Mucosa of rectum (tissue), 2 donors: ENCODE measurements at regions not wholly inside any gene's neighbourhood (a gene's known extent, or its start where the extent isn't known, plus 50 kb on each side); places are given as distances from the start of the nearest gene placed in this dataset.

Experiments used
- H3K27ac ChIP-seq, 2 donors: one replicate each; pipeline ENCODE4 v1.7.0; 2013; ENCODE audit warnings: inconsistent platforms in 2 of 2, low read depth in 2 of 2, low read length in 2 of 2
- H3K27me3 ChIP-seq, 2 donors: one replicate each; pipeline ENCODE4 v1.7.0; 2013; ENCODE audit warnings: low read length in 2 of 2; ENCODE audit not compliant: control insufficient read depth in 2 of 2, insufficient read depth in 2 of 2
- H3K36me3 ChIP-seq, 2 donors: one replicate each; pipeline ENCODE4 v1.7.0; 2013; ENCODE audit warnings: low read length in 2 of 2; ENCODE audit not compliant: control insufficient read depth in 2 of 2, insufficient read depth in 2 of 2
- H3K4me1 ChIP-seq, 2 donors: one replicate each; pipeline ENCODE4 v1.7.0; 2013; ENCODE audit warnings: low read length in 2 of 2, mild to moderate bottlenecking in 1 of 2; ENCODE audit not compliant: control insufficient read depth in 2 of 2, insufficient read depth in 2 of 2
- H3K4me3 ChIP-seq, 2 donors: one replicate each; pipeline ENCODE4 v1.7.0; 2013; ENCODE audit warnings: low read length in 2 of 2
- H3K9ac ChIP-seq, 2 donors: one replicate each; pipeline ENCODE4 v1.7.0; 2013; ENCODE audit warnings: low read length in 2 of 2, low read depth in 1 of 2, mild to moderate bottlenecking in 1 of 2
- H3K9me3 ChIP-seq, 2 donors: one replicate each; pipeline ENCODE4 v1.7.0; 2013; ENCODE audit warnings: low read length in 2 of 2; ENCODE audit not compliant: control insufficient read depth in 2 of 2
- donor health status: healthy.
- donor health status: Normal muscosa, but diverticular disease.

- H3K4me1 ChIP-seq = no peaks in the 10 kb centered on the region
- no peak overlapping the region for H3K27ac ChIP-seq
Observed at GRCh38 chr3:168753724-168754123, 658.0 kb upstream of the GOLIM4 start.

DNA sequence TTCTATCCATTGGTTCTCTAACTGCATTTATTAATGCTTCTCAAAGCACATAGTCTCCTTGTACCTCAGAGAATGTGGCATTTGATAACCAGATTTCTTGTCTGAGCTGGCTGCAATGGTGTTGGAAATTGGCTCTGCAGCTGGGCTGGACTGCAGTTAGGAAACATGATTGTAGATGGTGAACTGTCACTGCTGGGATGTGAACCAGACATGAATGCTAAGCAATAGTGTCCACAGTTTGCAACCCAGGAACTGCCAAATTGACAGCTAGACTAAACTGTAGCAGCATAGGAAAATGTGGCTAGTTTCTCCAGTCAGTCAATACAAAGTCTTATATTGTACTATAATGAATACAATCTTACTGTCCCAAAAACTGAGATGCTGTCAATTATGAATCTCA, 656.6 kb upstream of the GOLIM4 start:
- Histone ChIP-seq H3K27ac (no peak overlapping the region), H3K9me3 (no peaks in the 10 kb centered on the region), H3K4me3 (no peak overlapping the region), H3K36me3 (no peaks in the 10 kb centered on the region), H3K4me1 (no peaks in the 10 kb centered on the region), H3K27me3 (no peaks in the 10 kb centered on the region), H3K9ac (no peak overlapping the region)

More at GRCh38 chr3:168753724-168754123, 658.0 kb upstream of the GOLIM4 start:
- Histone ChIP-seq H3K36me3 (no peaks in the 10 kb centered on the region), H3K9ac (no peak overlapping the region), H3K9me3 (no peaks in the 10 kb centered on the region), H3K4me3 (no peak overlapping the region), H3K27me3 (no peaks in the 10 kb centered on the region)

DNA sequence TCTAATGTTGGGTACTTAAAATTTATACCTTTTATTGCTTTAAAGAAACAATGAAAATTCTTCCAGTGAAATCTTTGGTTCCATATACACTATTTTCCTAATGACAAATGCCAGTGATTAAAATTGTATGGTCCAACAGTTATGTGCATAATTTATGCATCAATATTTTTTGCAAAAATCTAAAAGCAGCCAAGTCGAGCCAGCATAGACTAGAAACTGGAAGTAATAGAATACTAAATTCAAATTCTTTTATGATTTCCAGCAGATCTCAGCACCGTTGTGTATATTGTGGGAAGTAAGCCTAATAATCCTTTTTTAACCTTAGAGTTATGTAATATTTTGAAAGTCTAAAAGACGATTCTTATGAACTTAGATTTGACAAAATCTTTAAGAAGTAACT, 652.0 kb upstream of the GOLIM4 start:
- no peaks in the 10 kb centered on the region for H3K36me3 ChIP-seq
- H3K4me3 ChIP-seq = no peak overlapping the region
- no peak overlapping the region for H3K9ac ChIP-seq
- H3K27ac ChIP-seq = no peak overlapping the region
- H3K4me1 ChIP-seq = no peaks in the 10 kb centered on the region
- no peaks in the 10 kb centered on the region for H3K27me3 ChIP-seq
- no peaks in the 10 kb centered on the region for H3K9me3 ChIP-seq

GRCh38 chr3:168738527-168739325, 643.0 kb upstream of the GOLIM4 start:
- Histone ChIP-seq H3K27me3 (no peaks in the 10 kb centered on the region), H3K9ac (no peak overlapping the region), H3K4me3 (no peak overlapping the region), H3K27ac (no peak overlapping the region), H3K36me3 (no peaks in the 10 kb centered on the region), H3K9me3 (no peaks in the 10 kb centered on the region), H3K4me1 (no peaks in the 10 kb centered on the region)

GRCh38 chr3:168736202-168736601, 640.5 kb upstream of the GOLIM4 start:
- Histone ChIP-seq H3K27ac (no peak overlapping the region), H3K27me3 (no peaks in the 10 kb centered on the region), H3K9me3 (no peaks in the 10 kb centered on the region), H3K4me1 (no peaks in the 10 kb centered on the region), H3K4me3 (no peak overlapping the region), H3K9ac (no peak overlapping the region), H3K36me3 (no peaks in the 10 kb centered on the region)

DNA sequence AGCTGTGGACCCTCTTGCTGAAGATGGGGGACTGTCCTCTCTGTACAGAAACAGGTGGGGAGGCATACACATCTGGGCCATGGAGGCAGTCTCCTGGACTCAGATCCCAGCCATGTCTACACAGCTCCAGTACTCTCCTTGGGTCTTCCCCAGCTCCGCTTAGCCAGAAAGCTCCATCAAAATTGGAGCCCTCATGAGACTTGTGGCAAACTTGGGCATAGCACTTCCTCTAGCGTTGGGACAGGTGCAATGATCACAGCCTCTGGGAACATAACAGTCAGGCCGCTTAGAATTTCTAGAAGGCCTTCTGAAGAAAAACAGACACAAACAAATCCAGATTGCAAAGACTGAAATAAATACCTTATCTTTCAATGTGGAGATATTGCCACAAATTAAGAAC, 634.3 kb upstream of the GOLIM4 start:
- Histone ChIP-seq H3K27me3 (no peaks in the 10 kb centered on the region), H3K9me3 (no peaks in the 10 kb centered on the region), H3K4me3 (no peak overlapping the region), H3K36me3 (no peaks in the 10 kb centered on the region), H3K9ac (no peak overlapping the region), H3K27ac (no peak overlapping the region), H3K4me1 (no peaks in the 10 kb centered on the region)

DNA sequence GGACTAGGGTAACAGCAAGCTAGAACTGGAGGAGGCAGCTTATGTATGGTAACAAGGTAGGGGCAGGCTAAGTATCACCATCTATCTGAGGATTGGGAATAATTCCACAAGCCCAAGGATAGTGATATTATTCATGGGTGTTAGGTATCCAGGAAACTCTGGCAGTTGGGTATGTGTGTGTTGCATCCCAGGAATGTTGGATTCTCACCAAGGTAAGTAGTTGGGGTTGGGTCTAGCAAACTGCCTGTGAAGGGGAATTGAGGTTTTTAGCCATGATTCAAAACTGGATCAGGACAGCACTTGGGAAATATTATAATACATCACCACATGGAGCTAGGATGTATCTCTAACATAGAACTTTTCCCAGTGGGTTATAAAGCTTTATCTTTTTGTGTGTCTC, 626.4 kb upstream of the GOLIM4 start:
- Histone ChIP-seq H3K36me3 (no peaks in the 10 kb centered on the region), H3K9me3 (no peaks in the 10 kb centered on the region), H3K27ac (no peak overlapping the region), H3K27me3 (no peaks in the 10 kb centered on the region), H3K9ac (no peak overlapping the region), H3K4me1 (no peaks in the 10 kb centered on the region), H3K4me3 (no peak overlapping the region)

DNA sequence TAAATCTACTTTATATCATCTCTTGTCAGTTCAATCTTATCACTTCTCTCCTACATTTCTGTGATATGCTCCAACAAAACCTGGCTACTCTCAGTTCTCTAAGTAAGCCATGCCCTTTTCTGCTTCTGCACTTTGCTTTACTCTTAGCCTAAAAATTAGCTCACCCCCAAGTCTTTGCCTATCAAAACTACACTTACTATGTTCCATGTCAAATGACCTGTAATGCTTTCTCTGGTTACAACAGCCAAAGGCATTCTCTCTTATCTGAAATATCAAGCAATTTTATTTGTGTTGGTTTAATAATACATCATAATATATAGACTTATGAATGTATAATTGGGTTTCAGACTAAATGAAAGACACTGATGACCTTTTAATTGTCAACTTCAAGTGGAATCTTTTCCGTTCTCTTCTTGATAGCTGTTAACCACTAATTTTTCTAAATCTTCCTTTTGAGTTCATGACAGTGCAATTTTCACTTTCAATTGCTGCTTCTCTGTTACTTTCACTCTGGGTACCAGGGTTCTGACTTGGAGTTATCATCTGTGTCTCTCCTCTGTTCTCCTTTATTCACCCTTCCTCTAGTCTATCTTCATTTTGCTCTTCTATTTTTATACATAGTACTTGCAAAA, 619.0 kb upstream of the GOLIM4 start:
- Histone ChIP-seq H3K36me3 (no peaks in the 10 kb centered on the region), H3K4me3 (no peak overlapping the region), H3K27me3 (no peaks in the 10 kb centered on the region), H3K27ac (no peak overlapping the region), H3K4me1 (no peaks in the 10 kb centered on the region), H3K9me3 (no peaks in the 10 kb centered on the region), H3K9ac (no peak overlapping the region)

DNA sequence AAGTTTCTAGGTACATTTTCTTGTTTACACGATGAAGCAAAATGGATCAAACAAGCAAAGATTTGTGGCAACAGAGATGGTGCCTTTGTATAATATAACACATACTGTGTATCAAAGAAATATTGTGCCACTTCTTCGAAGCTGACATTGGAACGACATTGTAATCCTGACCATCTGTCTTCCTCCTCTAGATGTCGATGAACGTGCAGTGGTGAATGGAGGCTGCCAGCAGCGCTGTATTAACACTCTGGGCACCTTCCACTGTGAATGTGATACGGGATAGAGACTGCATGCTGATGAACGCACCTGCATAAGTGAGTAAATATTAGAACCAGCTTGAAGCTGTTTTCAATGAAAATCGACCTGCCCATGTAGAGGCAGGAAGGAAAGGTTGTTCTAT, 613.3 kb upstream of the GOLIM4 start:
- no peaks in the 10 kb centered on the region for H3K27me3 ChIP-seq
- H3K9me3 ChIP-seq = no peaks in the 10 kb centered on the region
- H3K4me3 ChIP-seq = no peak overlapping the region
- H3K4me1 ChIP-seq = no peaks in the 10 kb centered on the region
- no peak overlapping the region for H3K27ac ChIP-seq
- no peaks in the 10 kb centered on the region for H3K36me3 ChIP-seq
- no peak overlapping the region for H3K9ac ChIP-seq

DNA sequence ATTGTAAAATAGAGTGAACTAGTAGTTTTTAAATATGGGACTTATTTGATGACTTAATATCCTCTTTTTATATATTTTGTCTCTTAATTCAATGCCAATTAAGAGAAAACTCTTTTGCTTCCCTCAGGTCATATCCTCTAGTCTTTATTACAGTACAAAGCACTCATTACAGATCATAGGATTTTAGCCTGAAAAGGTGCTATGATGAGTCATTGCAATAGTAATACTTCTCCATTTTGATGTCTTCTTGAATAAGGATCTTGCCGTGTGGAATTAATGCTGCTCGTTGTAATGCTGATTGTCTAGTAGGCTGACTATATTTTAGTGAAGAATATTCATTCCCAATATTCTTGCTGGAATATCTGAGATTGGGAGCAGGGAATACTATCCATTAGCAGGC, 612.2 kb upstream of the GOLIM4 start:
- Histone ChIP-seq H3K4me3 (no peak overlapping the region), H3K4me1 (no peaks in the 10 kb centered on the region), H3K27ac (no peak overlapping the region), H3K9me3 (no peaks in the 10 kb centered on the region), H3K9ac (no peak overlapping the region), H3K36me3 (no peaks in the 10 kb centered on the region), H3K27me3 (no peaks in the 10 kb centered on the region)
